A673 (cell line): ENCODE measurements at regions not wholly inside any gene's neighbourhood (a gene's known extent, or its start where the extent isn't known, plus 50 kb on each side); places are given as distances from the start of the nearest gene placed in this dataset.

Experiments
- CTCF ChIP-seq: fragments of 300-800, 200-600 bp; sonication (generic); conservative IDR thresholded peaks from 2 replicates; pipeline ENCODE4 v1.5.1; 2017; ENCODE audit warnings: low read depth, mild to moderate bottlenecking, antibody characterized with exemption, low read length, moderate library complexity, mixed read lengths
- EZH2 ChIP-seq: fragments of 200-600 bp; sonication (generic); IDR thresholded peaks from 2 replicates; pipeline ENCODE4 v1.6.1; 2017; ENCODE audit warnings: borderline replicate concordance, low read depth, mild to moderate bottlenecking, mixed read lengths, antibody characterized with exemption, low read length; ENCODE audit not compliant: poor library complexity, severe bottlenecking

DNA sequence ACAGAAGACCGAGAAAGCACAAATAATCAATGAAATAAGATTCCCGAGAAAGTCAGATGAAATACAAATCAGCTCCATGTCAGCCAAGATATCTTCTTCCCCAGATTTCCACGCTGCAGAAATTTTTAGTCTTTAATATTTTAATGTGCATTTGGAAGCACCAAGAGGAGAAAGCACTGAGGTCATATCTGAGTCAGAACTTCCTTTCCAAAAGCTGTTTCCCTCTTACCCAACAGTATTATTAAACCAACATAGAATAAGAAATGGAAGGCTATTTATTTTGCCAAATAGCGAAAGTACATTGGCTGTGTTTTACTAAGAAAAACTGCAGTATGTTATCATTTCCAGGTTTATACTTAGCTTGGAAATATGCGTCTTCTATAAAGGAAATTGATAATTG, 772.1 kb upstream of the CDH9 start:
- TF ChIP-seq CTCF (no peak), EZH2 (no peak)
